Glomerular visceral epithelial cell (primary cell): ENCODE measurements at regions not wholly inside any gene's neighbourhood (a gene's known extent, or its start where the extent isn't known, plus 50 kb on each side); places are given as distances from the start of the nearest gene placed in this dataset.
"Not testable (repeated sequence)": the region's sequence is repeated elsewhere in the genome, so short reads cannot be mapped to it uniquely, and the experiment has no call there.

Source experiments
- DNase-seq: peaks from one replicate; pipeline ENCODE4 v3.0.0-alpha.2; 2016; ENCODE audit errors: extremely low spot score

GRCh38 chr5:29186380-29186779, 2007.1 kb upstream of the CDH6 start:
- DNase-seq = not testable (repeated sequence)

GRCh38 chr5:29185558-29185957, 2007.9 kb upstream of the CDH6 start:
- DNase-seq = no peak

GRCh38 chr5:29175774-29176173, 2017.7 kb upstream of the CDH6 start:
- DNase-seq = no peak

GRCh38 chr5:29170599-29170998, 2022.9 kb upstream of the CDH6 start:
- no peak for DNase-seq

GRCh38 chr5:29169886-29170285, 2023.6 kb upstream of the CDH6 start:
- no peak for DNase-seq

GRCh38 chr5:29162297-29162696, 2031.2 kb upstream of the CDH6 start:
- DNase-seq = no peak

GRCh38 chr5:29161399-29162291, 2031.8 kb upstream of the CDH6 start:
- no peak for DNase-seq

- no peak for DNase-seq
Observed at GRCh38 chr5:29157975-29158374, 2035.5 kb upstream of the CDH6 start.

GRCh38 chr5:29150840-29151239, 2042.6 kb upstream of the CDH6 start:
- DNase-seq = no peak

- no peak for DNase-seq
Observed at GRCh38 chr5:29148581-29148980, 2044.9 kb upstream of the CDH6 start.

GRCh38 chr5:29148073-29148472, 2045.4 kb upstream of the CDH6 start:
- no peak for DNase-seq

GRCh38 chr5:29143266-29143665, 2050.2 kb upstream of the CDH6 start:
- no peak for DNase-seq

- no peak for DNase-seq
Observed at GRCh38 chr5:29134418-29134817, 2059.1 kb upstream of the CDH6 start.

GRCh38 chr5:29131285-29131684, 2062.2 kb upstream of the CDH6 start:
- DNase-seq = no peak

GRCh38 chr5:29130786-29131185, 2062.7 kb upstream of the CDH6 start:
- no peak for DNase-seq

GRCh38 chr5:29127524-29128156, 2065.8 kb upstream of the CDH6 start:
- not testable (repeated sequence) for DNase-seq

GRCh38 chr5:29126462-29126861, 2067.0 kb upstream of the CDH6 start:
- not testable (repeated sequence) for DNase-seq

GRCh38 chr5:29122306-29122705, 2071.2 kb upstream of the CDH6 start:
- no peak for DNase-seq

- no peak for DNase-seq
Observed at GRCh38 chr5:29114331-29114768, 2076.0 kb upstream of the CDH9 start.

GRCh38 chr5:29113516-29113915, 2075.1 kb upstream of the CDH9 start:
- no peak for DNase-seq

- no peak for DNase-seq
Observed at GRCh38 chr5:29099585-29099984, 2061.2 kb upstream of the CDH9 start.

GRCh38 chr5:29089591-29090130, 2051.3 kb upstream of the CDH9 start:
- no peak for DNase-seq

- peak; percentile 5 for DNase-seq
Observed at GRCh38 chr5:29085142-29085541, 2046.8 kb upstream of the CDH9 start.
